Chondrocyte (in vitro differentiated cells): ENCODE measurements at regions not wholly inside any gene's neighbourhood (a gene's known extent, or its start where the extent isn't known, plus 50 kb on each side); places are given as distances from the start of the nearest gene placed in this dataset.
A peak's percentile ranks its signal among the peaks of the same experiment; 100 is the strongest.

ENCODE experiments used
- DNase-seq: peaks from one replicate; pipeline ENCODE4 v3.0.0; 2021; ENCODE audit warnings: mixed read lengths, low spot score
- H3K27ac Mint-ChIP-seq: one replicate; pipeline ENCODE4 v1.8.0; 2021; ENCODE audit warnings: mild to moderate bottlenecking, moderate library complexity, mixed read lengths; ENCODE audit not compliant: unreplicated experiment
- H3K27me3 Mint-ChIP-seq: 2 replicates; pipeline ENCODE4 v1.8.0; 2021; ENCODE audit warnings: low read depth, mixed read lengths
- H3K36me3 Mint-ChIP-seq: 2 replicates; pipeline ENCODE4 v1.8.0; 2021; ENCODE audit warnings: low read depth, mixed read lengths
- H3K4me1 Mint-ChIP-seq: 2 replicates; pipeline ENCODE4 v1.8.0; 2021; ENCODE audit warnings: low read depth, mild to moderate bottlenecking, mixed read lengths
- H3K4me3 Mint-ChIP-seq: one replicate; pipeline ENCODE4 v1.8.0; 2021; ENCODE audit warnings: mild to moderate bottlenecking, moderate library complexity, mixed read lengths; ENCODE audit not compliant: unreplicated experiment
- H3K9me3 Mint-ChIP-seq: 2 replicates; pipeline ENCODE4 v1.8.0; 2021; ENCODE audit warnings: low read depth, mixed read lengths
- TF ChIP-seq, protein P1 (sequence below): fragments of 200-600 bp; sonication (generic); IDR thresholded peaks from 2 replicates; pipeline ENCODE4 v1.5.0; 2021; ENCODE audit warnings: antibody characterized with exemption, mild to moderate bottlenecking, moderate library complexity

- Mint-ChIP-seq H3K27me3 (peaks cover 24% of the 10 kb centered on the region), H3K36me3 (no peaks in the 10 kb centered on the region), H3K4me3 (no peak overlapping the region), H3K27ac (no peak overlapping the region), H3K9me3 (no peaks in the 10 kb centered on the region), H3K4me1 (peaks cover 16% of the 10 kb centered on the region)
- no peak for DNase-seq
- TF ChIP-seq, protein P1, sequence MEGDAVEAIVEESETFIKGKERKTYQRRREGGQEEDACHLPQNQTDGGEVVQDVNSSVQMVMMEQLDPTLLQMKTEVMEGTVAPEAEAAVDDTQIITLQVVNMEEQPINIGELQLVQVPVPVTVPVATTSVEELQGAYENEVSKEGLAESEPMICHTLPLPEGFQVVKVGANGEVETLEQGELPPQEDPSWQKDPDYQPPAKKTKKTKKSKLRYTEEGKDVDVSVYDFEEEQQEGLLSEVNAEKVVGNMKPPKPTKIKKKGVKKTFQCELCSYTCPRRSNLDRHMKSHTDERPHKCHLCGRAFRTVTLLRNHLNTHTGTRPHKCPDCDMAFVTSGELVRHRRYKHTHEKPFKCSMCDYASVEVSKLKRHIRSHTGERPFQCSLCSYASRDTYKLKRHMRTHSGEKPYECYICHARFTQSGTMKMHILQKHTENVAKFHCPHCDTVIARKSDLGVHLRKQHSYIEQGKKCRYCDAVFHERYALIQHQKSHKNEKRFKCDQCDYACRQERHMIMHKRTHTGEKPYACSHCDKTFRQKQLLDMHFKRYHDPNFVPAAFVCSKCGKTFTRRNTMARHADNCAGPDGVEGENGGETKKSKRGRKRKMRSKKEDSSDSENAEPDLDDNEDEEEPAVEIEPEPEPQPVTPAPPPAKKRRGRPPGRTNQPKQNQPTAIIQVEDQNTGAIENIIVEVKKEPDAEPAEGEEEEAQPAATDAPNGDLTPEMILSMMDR = no peak
Measured at GRCh38 chr11:116070520-116070919, 566.3 kb upstream of the CADM1 start.

GRCh38 chr11:116066777-116067176 is 562.6 kb upstream of the CADM1 start:
- H3K27me3 Mint-ChIP-seq = peaks cover 16% of the 10 kb centered on the region

GRCh38 chr11:116065986-116066385 is 561.8 kb upstream of the CADM1 start:
- Mint-ChIP-seq H3K27me3 (peaks cover 10% of the 10 kb centered on the region), H3K9me3 (no peaks in the 10 kb centered on the region), H3K4me3 (no peak overlapping the region), H3K27ac (no peak overlapping the region), H3K4me1 (peaks cover 40% of the 10 kb centered on the region), H3K36me3 (no peaks in the 10 kb centered on the region)
- TF ChIP-seq, protein P1 = no peak
- DNase-seq = no peak

More at GRCh38 chr11:116066777-116067176, 562.6 kb upstream of the CADM1 start:
- DNase-seq = no peak
- no peaks in the 10 kb centered on the region for H3K9me3 Mint-ChIP-seq
- no peak overlapping the region for H3K27ac Mint-ChIP-seq
- H3K4me1 Mint-ChIP-seq = peaks cover 37% of the 10 kb centered on the region
- H3K4me3 Mint-ChIP-seq = no peak overlapping the region
- TF ChIP-seq, protein P1 = no peak
- no peaks in the 10 kb centered on the region for H3K36me3 Mint-ChIP-seq

GRCh38 chr11:116065191-116065895 is 561.1 kb upstream of the CADM1 start:
- Mint-ChIP-seq H3K4me1 (peaks cover 36% of the 10 kb centered on the region), H3K27me3 (peaks cover 6% of the 10 kb centered on the region), H3K36me3 (no peaks in the 10 kb centered on the region), H3K27ac (no peak overlapping the region), H3K4me3 (no peak overlapping the region), H3K9me3 (no peaks in the 10 kb centered on the region)
- TF ChIP-seq, protein P1 = no peak
- no peak for DNase-seq

GRCh38 chr11:116062490-116063171 is 558.4 kb upstream of the CADM1 start:
- Mint-ChIP-seq H3K4me3 (no peak overlapping the region), H3K9me3 (no peaks in the 10 kb centered on the region), H3K4me1 (peaks cover 52% of the 10 kb centered on the region), H3K27ac (peak overlapping the region; percentile 76), H3K36me3 (no peaks in the 10 kb centered on the region), H3K27me3 (peaks cover 6% of the 10 kb centered on the region)
- TF ChIP-seq, protein P1 = no peak
- DNase-seq = no peak
